ENCODE measurements at regions not wholly inside any gene's neighbourhood (a gene's known extent, or its start where the extent isn't known, plus 50 kb on each side); places are given as distances from the start of the nearest gene placed in this dataset.

- TF ChIP-seq ZNF318 (IDR thresholded peaks at IDR 0.05; ENCODE audit: borderline replicate concordance in 1 of 2, low read depth in 1 of 2) (no peak), ZBTB49 (CRISPR knock-in tag; IDR thresholded peaks at IDR 0.05; ENCODE audit: borderline replicate concordance) (no peak), ETV6 (IDR thresholded peaks at IDR 0.05; ENCODE audit: borderline replicate concordance in 1 of 2, low read depth in 2 of 2, low read length in 1 of 2) (no peak), ETV6 (CRISPR knock-in tag; IDR thresholded peaks at IDR 0.05; ENCODE audit: borderline replicate concordance) (no peak), E2F8 (IDR thresholded peaks at IDR 0.05; ENCODE audit: low read depth, partially characterized antibody) (no peak), NR2C2 (CRISPR knock-in tag; IDR thresholded peaks at IDR 0.05) (no peak), NR2C2 (tag; IDR thresholded peaks at IDR 0.05) (no peak), ELK1 (CRISPR knock-in tag; IDR thresholded peaks at IDR 0.05) (no peak)
Measured at GRCh38 chr5:82586661-82587310, 308.6 kb upstream of the RPS23 start (continued).
